ENCODE measurements at regions not wholly inside any gene's neighbourhood (a gene's known extent, or its start where the extent isn't known, plus 50 kb on each side); places are given as distances from the start of the nearest gene placed in this dataset.

GRCh38 chr16:86067516-86067915 is 168.6 kb downstream of the IRF8 start:
- Histone ChIP-seq H3K9me3 (replicated peaks in 1 of 2; ENCODE audit: control insufficient read depth in 1 of 2, insufficient read depth in 1 of 2, low read length in 2 of 2) (no peaks in the 10 kb centered on the region), H3K36me3 (replicated peaks in 1 of 2; ENCODE audit: control insufficient read depth in 1 of 2, insufficient read depth in 2 of 2, low read length in 2 of 2) (no peaks in the 10 kb centered on the region), H3K4me2 (replicated peaks; ENCODE audit: extremely low read depth, low read length, poor library complexity, severe bottlenecking) (no peak overlapping the region), H3K4me3 (replicated peaks in 1 of 3; ENCODE audit: low read depth in 2 of 3, low read length in 3 of 3) (no peak overlapping the region), H2AFZ (ENCODE audit: insufficient read depth, low read depth, low read length, poor library complexity, severe bottlenecking) (no peak overlapping the region), H3K4me1 (ENCODE audit: control insufficient read depth in 1 of 2, insufficient read depth in 2 of 2, low read length in 2 of 2) (no peaks in the 10 kb centered on the region), H3K27ac (ENCODE audit: low read depth in 1 of 2, low read length in 2 of 2) (no peak overlapping the region), H4K20me1 (ENCODE audit: insufficient read depth, low read length) (no peaks in the 10 kb centered on the region), H3K79me2 (ENCODE audit: insufficient read depth, low read length) (no peaks in the 10 kb centered on the region), H3K9ac (ENCODE audit: insufficient read depth, low read length, poor library complexity, severe bottlenecking) (no peak overlapping the region), H3K27me3 (ENCODE audit: control insufficient read depth in 2 of 2, insufficient read depth in 2 of 2, low read length in 2 of 2) (peaks cover 0 to 10% of the 10 kb centered on the region in 2 donors)
- Mint-ChIP-seq H3K27me3 (ENCODE audit: low read depth in 3 of 3) (peaks cover 12 to 20% (median 17%) of the 10 kb centered on the region in 3 donors), H3K4me3 (no peak overlapping the region), H3K9me3 (peaks cover 0 to 2% (median 0%) of the 10 kb centered on the region in 7 donors), H3K36me3 (no peaks in the 10 kb centered on the region), H3K4me1 (no peaks in the 10 kb centered on the region), H3K27ac (no peak overlapping the region)
- no peak for DNase-seq
- no peak for TF ChIP-seq CTCF (IDR thresholded peaks at IDR 0.05)
- intact Hi-C loops (cut with micrococcal nuclease), result no loop called here
- WGBS (ENCODE audit: insufficient coverage), result 97% methylated on average over 8 of the region's 10 CpGs

- Mint-ChIP-seq H3K27ac (no peak overlapping the region), H3K9me3 (peaks cover 0 to 2% (median 0%) of the 10 kb centered on the region in 7 donors), H3K27me3 (ENCODE audit: low read depth in 3 of 3) (peaks cover 12 to 22% (median 21%) of the 10 kb centered on the region in 3 donors), H3K36me3 (no peaks in the 10 kb centered on the region), H3K4me3 (no peak overlapping the region), H3K4me1 (no peaks in the 10 kb centered on the region)
- H3K4me3 ChIP-seq (replicated peaks in 1 of 3; ENCODE audit: low read depth in 2 of 3, low read length in 3 of 3), result no peak overlapping the region
- no peaks in the 10 kb centered on the region for H3K79me2 ChIP-seq (ENCODE audit: insufficient read depth, low read length)
- no peaks in the 10 kb centered on the region for H4K20me1 ChIP-seq (ENCODE audit: insufficient read depth, low read length)
- no peaks in the 10 kb centered on the region for H3K36me3 ChIP-seq (replicated peaks in 1 of 2; ENCODE audit: control insufficient read depth in 1 of 2, insufficient read depth in 2 of 2, low read length in 2 of 2)
- H3K4me2 ChIP-seq (replicated peaks; ENCODE audit: extremely low read depth, low read length, poor library complexity, severe bottlenecking), result no peak overlapping the region
- no peak for TF ChIP-seq CTCF (IDR thresholded peaks at IDR 0.05)
- no peak overlapping the region for H2AFZ ChIP-seq (ENCODE audit: insufficient read depth, low read depth, low read length, poor library complexity, severe bottlenecking)
- H3K9ac ChIP-seq (ENCODE audit: insufficient read depth, low read length, poor library complexity, severe bottlenecking), result no peak overlapping the region
- WGBS (ENCODE audit: insufficient coverage), result 97% methylated on average over 8 of the region's 8 CpGs
- peaks cover 0 to 10% of the 10 kb centered on the region in 2 donors for H3K27me3 ChIP-seq (ENCODE audit: control insufficient read depth in 2 of 2, insufficient read depth in 2 of 2, low read length in 2 of 2)
- intact Hi-C loops (cut with micrococcal nuclease), result no loop called here
- no peak overlapping the region for H3K27ac ChIP-seq (ENCODE audit: low read depth in 1 of 2, low read length in 2 of 2)
- H3K9me3 ChIP-seq (replicated peaks in 1 of 2; ENCODE audit: control insufficient read depth in 1 of 2, insufficient read depth in 1 of 2, low read length in 2 of 2), result no peaks in the 10 kb centered on the region
- no peak for DNase-seq
- no peaks in the 10 kb centered on the region for H3K4me1 ChIP-seq (ENCODE audit: control insufficient read depth in 1 of 2, insufficient read depth in 2 of 2, low read length in 2 of 2)
Measured at GRCh38 chr16:86067936-86068335, 169.0 kb downstream of the IRF8 start.
